ENCODE measurements at regions not wholly inside any gene's neighbourhood (a gene's known extent, or its start where the extent isn't known, plus 50 kb on each side); places are given as distances from the start of the nearest gene placed in this dataset.

GRCh38 chr17:53635444-53635843 lies 187.3 kb upstream of the KIF2B start:
- DNase-seq (ENCODE audit: low read depth in 1 of 2, low spot score in 1 of 2): no peak
- no peak for FAIRE-seq
- Histone ChIP-seq H3K4me3 (no peak overlapping the region), H3K4me1 (no peaks in the 10 kb centered on the region), H3K4me2 (no peak overlapping the region), H3K27ac (no peak overlapping the region), H3K9me3 (no peaks in the 10 kb centered on the region)
- CTCF ChIA-PET: interaction anchor here (1.5 kb wide), 1 partner anchor 15 kb away, joined by 3 read pairs; no protein-coding TSS in a partner anchor
- POLR2A ChIA-PET: interaction anchor here (0.6 kb wide), 1 partner anchor 1455 kb away, joined by 3 read pairs; no protein-coding TSS in a partner anchor
- 4% methylated on average over 1 of the region's 1 CpG for WGBS (ENCODE audit: missing lambda C conversion rate)
- TF ChIP-seq JUNB (IDR thresholded peaks at IDR 0.05) (no peak), BHLHE40 (IDR thresholded peaks at IDR 0.05; ENCODE audit: low read depth, low read length) (no peak), E2F6 (IDR thresholded peaks at IDR 0.05; ENCODE audit: borderline replicate concordance, low read depth) (no peak), EP300 (IDR thresholded peaks at IDR 0.05) (no peak), RNF2 (IDR thresholded peaks at IDR 0.05; ENCODE audit: borderline replicate concordance, low read depth) (no peak), HOXB5 (CRISPR knock-in tag; IDR thresholded peaks at IDR 0.05) (no peak), POLR2A (IDR thresholded peaks at IDR 0.05; ENCODE audit: low read length) (no peak), MAX (IDR thresholded peaks at IDR 0.05) (no peak), MYC (IDR thresholded peaks at IDR 0.05; ENCODE audit: borderline replicate concordance, low read length) (no peak), CHD2 (IDR thresholded peaks at IDR 0.05; ENCODE audit: low read length, partially characterized antibody) (no peak), HOXA7 (CRISPR knock-in tag; IDR thresholded peaks at IDR 0.05) (no peak), RCOR1 (IDR thresholded peaks at IDR 0.05; ENCODE audit: low read depth, low read length) (no peak), KDM5A (IDR thresholded peaks at IDR 0.05) (no peak), RFX5 (IDR thresholded peaks at IDR 0.05) (no peak), ATOH8 (CRISPR knock-in tag; IDR thresholded peaks at IDR 0.05; ENCODE audit: low read depth) (no peak), SREBF2 (IDR thresholded peaks at IDR 0.05) (no peak), ELK1 (IDR thresholded peaks at IDR 0.05; ENCODE audit: low read depth, low read length) (no peak), FOSB (CRISPR knock-in tag; IDR thresholded peaks at IDR 0.05) (no peak), ZC3H11A (IDR thresholded peaks at IDR 0.05) (no peak), PBX3 (IDR thresholded peaks at IDR 0.05) (no peak)
- no peak for ATAC-seq

GRCh38 chr17:53633856-53634255 lies 188.9 kb upstream of the KIF2B start:
- no peaks in the 10 kb centered on the region for H3K4me1 ChIP-seq
- H3K4me2 ChIP-seq: no peak overlapping the region
- POLR2A ChIA-PET: no interaction called here
- no peak for ATAC-seq
- DNase-seq (ENCODE audit: low read depth in 1 of 2, low spot score in 1 of 2): no peak
- H3K9me3 ChIP-seq: no peaks in the 10 kb centered on the region; the same call in 2 of the 3 replicates
- WGBS (ENCODE audit: missing lambda C conversion rate): 67% methylated on average over 1 of the region's 1 CpG
- FAIRE-seq: no peak
- TF ChIP-seq NPAS2 (CRISPR knock-in tag; IDR thresholded peaks at IDR 0.05; ENCODE audit: borderline replicate concordance): no peak
- H3K4me3 ChIP-seq: no peak overlapping the region
- CTCF ChIA-PET: no interaction called here
- H3K27ac ChIP-seq: no peak overlapping the region

GRCh38 chr17:53631486-53631885 lies 191.2 kb upstream of the KIF2B start:
- peaks cover 14% of the 10 kb centered on the region for H3K4me1 ChIP-seq
- H3K9me3 ChIP-seq: no peaks in the 10 kb centered on the region; the same call in 2 of the 3 replicates
- H3K4me3 ChIP-seq: no peak overlapping the region
- no peak for TF ChIP-seq HDAC2 (IDR thresholded peaks at IDR 0.05)
- no peak for TF ChIP-seq ESRRA (IDR thresholded peaks at IDR 0.05; ENCODE audit: borderline replicate concordance, low read length)
- no peak for TF ChIP-seq PBX3 (IDR thresholded peaks at IDR 0.05)
- no peak for TF ChIP-seq JUNB (IDR thresholded peaks at IDR 0.05)
- no peak for TF ChIP-seq BHLHE40 (IDR thresholded peaks at IDR 0.05; ENCODE audit: low read depth, low read length)
- TF ChIP-seq CEBPB (IDR thresholded peaks at IDR 0.05): no peak
- TF ChIP-seq GATA3 (IDR thresholded peaks at IDR 0.05; ENCODE audit: borderline replicate concordance): no peak
- TF ChIP-seq EHF (CRISPR knock-in tag; IDR thresholded peaks at IDR 0.05): no peak
- no peak for TF ChIP-seq SMC3 (IDR thresholded peaks at IDR 0.05)
- no peak for TF ChIP-seq ELK1 (IDR thresholded peaks at IDR 0.05; ENCODE audit: low read depth, low read length)
- TF ChIP-seq EP300 (IDR thresholded peaks at IDR 0.05): no peak
- no peak for TF ChIP-seq POLR2AphosphoS2 (conservative IDR thresholded peaks at IDR 0.05; ENCODE audit: low read length)
- no peak for TF ChIP-seq PHF8 (IDR thresholded peaks at IDR 0.05; ENCODE audit: borderline replicate concordance, low read depth)
- H3K27ac ChIP-seq: no peak overlapping the region
- ATAC-seq (no peak), FAIRE-seq (no peak), DNase-seq (ENCODE audit: low read depth in 1 of 2, low spot score in 1 of 2) (no peak)
- ChIA-PET CTCF (interaction anchor here (0.6 to 1.4 kb wide), 2 partner anchors 9 to 14 kb away, joined by 3 to 4 read pairs; no protein-coding TSS in a partner anchor), POLR2A (no interaction called here)
- H3K4me2 ChIP-seq: no peak overlapping the region
- WGBS (ENCODE audit: missing lambda C conversion rate): 48% methylated on average over 4 of the region's 4 CpGs

All from A549 (cell line).